Right cardiac atrium (tissue), 5 donors: ENCODE measurements at regions not wholly inside any gene's neighbourhood (a gene's known extent, or its start where the extent isn't known, plus 50 kb on each side); places are given as distances from the start of the nearest gene placed in this dataset.
"Not testable (repeated sequence)": the region's sequence is repeated elsewhere in the genome, so short reads cannot be mapped to it uniquely, and the experiment has no call there.

Source experiments
- ATAC-seq, 2 donors: fragments of 200-7000 bp; cut with Tn5 transposase; one replicate each; pipeline versions ENCODE4 v1.8.0 to v1.9.1; 2020; ENCODE audit warnings: moderate library complexity in 2 of 2, mild to moderate bottlenecking in 1 of 2
- DNase-seq, 3 donors: peaks; one replicate each; pipeline ENCODE4 v3.0.0-alpha.2; 2020
- H3K27ac ChIP-seq: one replicate; pipeline ENCODE4 v1.5.1; 2013; ENCODE audit warnings: mild to moderate bottlenecking, low read length, control low read depth, moderate library complexity
- H3K27me3 ChIP-seq: one replicate; pipeline ENCODE4 v1.6.1; 2013; ENCODE audit not compliant: control insufficient read depth, insufficient read depth
- H3K4me1 ChIP-seq: one replicate; pipeline ENCODE4 v1.6.1; 2013; ENCODE audit warnings: low read length; ENCODE audit not compliant: control insufficient read depth, insufficient read depth
- H3K4me3 ChIP-seq: one replicate; pipeline ENCODE4 v1.5.1; 2013; ENCODE audit warnings: low read length, control low read depth
- H3K9me3 ChIP-seq: one replicate; pipeline ENCODE4 v1.6.1; 2013; ENCODE audit warnings: low read length; ENCODE audit not compliant: control insufficient read depth
- WGBS: extraction: QIAGEN DNeasy Blood & Tissue Kit; methylation state at CpG from one replicate; pipeline ENCODE4 v1.1.7; 2013; 5-methylcytosine and 5-hydroxymethylcytosine counted together
- intact Hi-C, 4 donors: fragments of 100-400 bp; cut with DNase I; formaldehyde crosslinking; loops; one replicate each; pipeline versions ENCODE4 v1.11.0 to v1.14.0; 2022 to 2023
- donor health status: healthy with polysubstance abuse.
- donor health status: DM: no; HTN: yes; CAD: no.
- donor health status: DM: no; HTN: no; CAD: no.
- donor health status: DM: no; HTN: yes; CAD: no; lungs with severe emphysema.
- donor health status: DM: yes; HTN: yes; CAD: no.

DNA sequence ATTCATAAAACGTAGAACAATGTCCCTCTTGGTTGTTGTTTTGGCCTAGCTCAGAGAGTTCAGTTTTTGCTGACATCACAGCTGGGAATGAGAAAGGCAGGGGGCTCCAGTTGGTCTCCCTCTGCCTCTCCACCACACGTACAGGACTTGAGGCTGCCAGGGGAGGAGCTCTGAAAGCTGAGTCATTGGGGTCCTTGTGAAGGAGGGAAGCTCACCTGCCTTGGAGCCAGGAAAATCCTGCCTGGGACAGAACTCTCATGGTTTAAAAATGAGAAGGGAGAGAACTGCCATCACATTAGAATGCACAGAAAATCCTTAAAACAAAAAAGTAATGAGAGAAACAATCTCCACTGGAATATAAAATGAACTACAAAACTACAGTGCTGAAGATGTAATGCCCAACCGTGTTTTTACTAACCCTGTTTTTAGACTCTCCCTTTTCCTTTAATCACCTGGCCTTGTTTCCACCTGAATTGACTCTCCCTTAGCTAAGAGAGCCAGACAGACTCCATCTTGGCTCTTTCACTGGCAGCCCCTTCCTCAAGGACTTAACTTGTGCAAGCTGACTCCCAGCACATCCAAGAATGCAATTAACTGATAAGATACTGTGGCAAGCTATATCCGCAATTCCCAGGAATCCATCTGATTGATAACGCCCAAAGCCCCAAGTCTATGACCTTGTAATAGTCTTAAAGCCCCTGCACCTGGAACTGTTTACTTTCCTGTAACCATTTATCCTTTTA, 58.6 kb upstream of the TARP start:
- intact Hi-C loops, ATAC-seq: not testable (repeated sequence)
- 40% methylated on average over 5 of the region's 5 CpGs for WGBS

DNA sequence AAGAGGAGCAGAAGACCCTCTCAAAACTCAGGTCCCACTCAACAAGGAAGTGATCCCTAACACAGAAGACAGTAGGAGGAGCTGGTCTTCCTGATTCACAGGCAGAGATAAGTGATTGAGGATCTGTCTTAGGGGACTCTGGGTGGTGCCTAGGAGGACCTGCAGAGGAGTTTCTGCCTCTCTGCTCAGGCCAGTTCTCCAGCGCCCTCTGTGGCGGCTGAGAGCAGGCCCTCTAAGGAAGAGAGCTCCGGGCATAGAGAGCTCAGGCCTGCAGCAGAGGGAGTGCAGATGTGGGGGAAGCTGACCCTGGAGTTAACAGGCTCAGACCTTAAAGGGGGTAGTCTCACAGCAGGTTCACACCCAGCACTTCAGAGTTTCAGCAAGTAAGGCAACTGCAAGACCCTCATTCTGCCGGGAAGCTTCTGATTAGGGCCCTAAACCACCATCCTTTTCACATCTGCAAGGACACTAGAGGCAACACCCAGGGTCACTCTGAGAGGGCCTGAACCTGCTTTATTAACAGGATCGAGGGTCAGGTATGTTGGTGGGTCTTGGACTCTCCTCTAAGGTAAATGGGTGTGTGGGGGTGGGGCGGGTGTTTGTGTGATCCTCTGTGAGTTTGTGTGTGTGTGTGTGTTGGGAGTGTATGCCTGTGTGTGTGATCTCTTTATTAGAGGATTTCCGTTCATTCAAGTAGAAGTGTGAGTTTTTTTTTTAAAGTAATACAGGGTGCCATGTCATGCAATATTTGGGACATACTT, 57.6 kb upstream of the TARP start:
- DNase-seq, result no peak

More for the DNA sequence above, 58.6 kb upstream of the TARP start:
- not testable (repeated sequence) for H3K4me1 ChIP-seq, H3K4me3 ChIP-seq, DNase-seq, H3K27ac ChIP-seq, H3K9me3 ChIP-seq, H3K27me3 ChIP-seq

DNA sequence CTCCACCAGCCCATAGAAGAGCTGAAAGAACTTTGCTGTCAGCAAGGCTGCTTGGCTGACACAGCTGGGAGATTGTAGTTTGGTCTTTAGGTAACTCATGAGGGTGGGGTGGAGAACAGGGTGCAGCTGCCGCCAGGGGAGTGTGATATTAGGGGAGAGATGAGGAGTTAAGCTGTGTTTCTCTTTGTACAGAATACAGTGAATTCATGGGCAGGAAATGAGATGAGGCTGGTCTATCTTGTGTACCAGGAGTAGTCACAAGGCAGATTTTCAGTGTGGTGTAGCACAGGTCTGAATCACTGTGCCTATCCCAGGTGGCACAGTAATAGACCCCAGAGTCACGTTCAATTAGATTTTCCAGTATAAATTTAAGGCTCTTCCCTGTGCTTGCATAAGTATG, 56.6 kb upstream of the TARP start:
- WGBS, result 95% methylated on average over 2 of the region's 2 CpGs
- H3K4me1 ChIP-seq, result no peaks in the 10 kb centered on the region
- intact Hi-C loops, result no loop called here
- ATAC-seq (no peak), DNase-seq (no peak)
- no peak overlapping the region for H3K4me3 ChIP-seq
- no peaks in the 10 kb centered on the region for H3K9me3 ChIP-seq
- no peaks in the 10 kb centered on the region for H3K27me3 ChIP-seq
- no peak overlapping the region for H3K27ac ChIP-seq

More for the DNA sequence above, 57.6 kb upstream of the TARP start:
- Histone ChIP-seq H3K4me1 (no peaks in the 10 kb centered on the region), H3K27ac (no peak overlapping the region), H3K9me3 (no peaks in the 10 kb centered on the region), H3K4me3 (no peak overlapping the region), H3K27me3 (no peaks in the 10 kb centered on the region)
- ATAC-seq, result no peak
- intact Hi-C loops, result no loop called here
- 75% methylated on average over 7 of the region's 7 CpGs for WGBS

DNA sequence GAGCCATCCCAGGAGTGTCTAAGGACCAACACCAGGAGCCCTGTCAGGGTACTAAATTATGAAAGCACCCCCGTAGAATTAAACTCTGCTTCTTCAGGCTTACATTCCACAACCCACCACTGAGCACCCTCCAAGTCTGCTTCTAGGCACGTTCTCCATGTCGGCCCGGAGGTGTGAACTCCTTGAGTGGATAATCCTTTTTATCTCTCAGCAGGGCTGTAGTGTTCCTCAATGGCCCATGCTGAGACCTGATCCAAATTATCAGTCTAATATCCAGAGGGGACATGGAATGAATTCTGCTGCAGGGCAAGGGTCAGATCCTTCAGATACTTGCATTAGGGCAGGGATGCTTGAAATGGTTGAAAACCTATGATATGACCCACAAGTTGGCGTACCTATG, 55.9 kb upstream of the TARP start:
- intact Hi-C loops, result loop anchor here in 1 of 4 donors (10.0 kb wide), 1 partner anchor 225 kb away; no protein-coding TSS in a partner anchor
- H3K27me3 ChIP-seq, result no peaks in the 10 kb centered on the region

DNA sequence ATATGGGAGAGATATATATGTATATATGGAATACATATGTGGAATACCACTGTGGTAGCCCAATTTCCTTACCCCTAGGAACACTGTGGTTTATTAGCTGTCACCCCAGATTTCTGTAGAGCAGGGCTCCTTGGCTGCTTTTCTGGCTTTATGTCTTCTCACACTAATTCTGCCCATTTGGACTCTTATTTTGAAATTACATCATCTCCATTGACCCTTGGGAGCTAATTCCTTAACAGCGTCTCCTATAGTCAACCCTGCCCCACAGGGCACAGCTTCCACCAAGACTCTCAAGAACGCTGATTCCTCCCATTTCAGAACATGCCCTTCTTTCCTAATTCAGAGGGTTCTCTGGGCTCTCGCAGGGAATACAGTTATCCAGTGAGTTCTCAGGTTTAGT, 55.4 kb upstream of the TARP start:
- intact Hi-C loops, result loop anchor here in 1 of 4 donors (10.0 kb wide), 1 partner anchor 224 kb away; no protein-coding TSS in a partner anchor
- no peaks in the 10 kb centered on the region for H3K9me3 ChIP-seq
- ATAC-seq (no peak), DNase-seq (no peak)
- H3K4me3 ChIP-seq, result no peak overlapping the region
- no peak overlapping the region for H3K27ac ChIP-seq
- no peaks in the 10 kb centered on the region for H3K27me3 ChIP-seq
- no peaks in the 10 kb centered on the region for H3K4me1 ChIP-seq
- 70% methylated on average over 3 of the region's 3 CpGs for WGBS

More for the DNA sequence above, 55.9 kb upstream of the TARP start:
- H3K9me3 ChIP-seq, result no peaks in the 10 kb centered on the region
- WGBS, result 80% methylated on average over 5 of the region's 5 CpGs
- H3K4me1 ChIP-seq, result no peaks in the 10 kb centered on the region
- ATAC-seq (no peak), DNase-seq (no peak)
- H3K4me3 ChIP-seq, result no peak overlapping the region
- H3K27ac ChIP-seq, result no peak overlapping the region

DNA sequence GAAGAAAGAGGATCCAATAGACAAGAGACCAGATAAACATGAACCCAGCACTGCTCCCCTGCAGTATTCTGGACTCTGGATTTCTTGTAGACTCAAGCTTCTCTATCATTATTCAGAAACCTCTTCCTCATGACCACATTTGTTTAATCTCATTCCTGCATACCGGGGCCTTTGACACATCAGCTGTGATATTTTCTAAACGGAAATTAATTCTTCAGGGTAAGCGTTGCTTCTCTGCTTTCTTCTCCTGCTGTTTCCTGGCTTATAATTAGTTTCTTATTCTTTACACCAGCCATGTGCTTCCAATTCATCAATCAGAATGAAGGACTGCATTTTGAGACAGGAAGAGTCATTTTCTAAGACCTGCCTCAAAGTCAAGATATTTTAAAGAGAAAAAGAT, 54.2 kb upstream of the TARP start:
- Histone ChIP-seq H3K27ac (no peak overlapping the region), H3K27me3 (no peaks in the 10 kb centered on the region), H3K4me1 (no peaks in the 10 kb centered on the region), H3K4me3 (no peak overlapping the region), H3K9me3 (no peaks in the 10 kb centered on the region)
- ATAC-seq, result no peak
- intact Hi-C loops, result loop anchor here in 1 of 4 donors (10.0 kb wide), 1 partner anchor 223 kb away; no protein-coding TSS in a partner anchor
- DNase-seq, result no peak
- 19% methylated on average over 3 of the region's 3 CpGs for WGBS
